Endothelial cell of umbilical vein (primary cell): ENCODE measurements at regions not wholly inside any gene's neighbourhood (a gene's known extent, or its start where the extent isn't known, plus 50 kb on each side); places are given as distances from the start of the nearest gene placed in this dataset.

Source experiments
- BruUV-seq: library from RNA; stranded (reverse); fragments of 400-500 nt; replicated peaks from 2 replicates; lab custom pipeline; 2021; lab: Mats Ljungman, UMichigan
- CTCF ChIA-PET: fragments of 300-600, 350-600 bp; sonication (Branson Sonifier 250); formaldehyde crosslinking; loops from one replicate; lab custom pipeline; 2021; ENCODE audit warnings: antibody characterized with exemption, inconsistent platforms; lab: Charles Lee
- POLR2A ChIA-PET: fragments of 300-600, 350-600 bp; sonication (Branson Sonifier 250); formaldehyde crosslinking; loops from one replicate; lab custom pipeline; 2021; ENCODE audit warnings: antibody characterized with exemption, inconsistent platforms; lab: Charles Lee
- DNase-seq: peaks from one replicate; pipeline ENCODE4 v3.0.0-alpha.2; 2011; ENCODE audit warnings: low read depth, low spot score
- FAIRE-seq: peaks from 2 replicates; lab custom pipeline; 2011; peaks lifted over from hg19 to GRCh38; lab: Jason Lieb, UNC
- H2AFZ ChIP-seq: 2 replicates; pipeline ENCODE4 v1.6.0; 2012; ENCODE audit warnings: low read depth, low read length, control low read depth, inconsistent platforms
- H3K27ac ChIP-seq: 2 replicates; pipeline ENCODE4 v1.5.1; 2011; ENCODE audit warnings: low read depth, mild to moderate bottlenecking, control low read depth, low read length, moderate library complexity; ENCODE audit not compliant: insufficient read depth
- H3K27me3 ChIP-seq, 2 experiments: 2 replicates each; pipeline versions ENCODE4 v1.6.0 to v1.6.1; 2011; ENCODE audit warnings: low read length in 2 of 2, mixed read lengths in 1 of 2; ENCODE audit not compliant: control insufficient read depth in 2 of 2, insufficient read depth in 2 of 2
- H3K36me3 ChIP-seq, 2 experiments: 2 replicates in 1 of 2; 3 replicates in 1 of 2; pipeline ENCODE4 v1.5.1; 2011; ENCODE audit warnings: low read length in 2 of 2, mild to moderate bottlenecking in 1 of 2, moderate library complexity in 1 of 2; ENCODE audit not compliant: control insufficient read depth in 2 of 2, insufficient read depth in 2 of 2; ENCODE audit errors: extremely low read depth in 1 of 2
- H3K4me1 ChIP-seq: 3 replicates; pipeline ENCODE4 v1.5.1; 2011; ENCODE audit warnings: mild to moderate bottlenecking, low read length; ENCODE audit not compliant: control insufficient read depth, insufficient read depth; ENCODE audit errors: extremely low read depth
- H3K4me2 ChIP-seq: 2 replicates; pipeline ENCODE4 v1.6.1; 2011; ENCODE audit warnings: low read length, control low read depth, mixed read lengths; ENCODE audit not compliant: insufficient read depth
- H3K4me3 ChIP-seq, 3 experiments: fragments of 200-600 bp in 1 of 3; sonication (generic), shearing (Covaris generic) in 1 of 3; replicated peaks in 1 of 3; 2 replicates each; pipeline ENCODE4 v1.5.1; 2011 to 2016; ENCODE audit warnings: control low read depth in 3 of 3, low read length in 3 of 3, mild to moderate bottlenecking in 2 of 3, inconsistent platforms in 1 of 3, low read depth in 1 of 3, moderate library complexity in 1 of 3; ENCODE audit not compliant: insufficient read depth in 1 of 3
- H3K79me2 ChIP-seq: 2 replicates; pipeline ENCODE4 v1.6.0; 2012; ENCODE audit warnings: low read length, inconsistent platforms; ENCODE audit not compliant: control insufficient read depth, insufficient read depth
- H3K9ac ChIP-seq: replicated peaks from 2 replicates; pipeline ENCODE3; 2011; ENCODE audit warnings: low read length, control low read depth; ENCODE audit not compliant: insufficient read depth; ENCODE audit errors: extremely low read depth
- H3K9me1 ChIP-seq: replicated peaks from 3 replicates; pipeline ENCODE4 v1.6.0; 2011; ENCODE audit warnings: mild to moderate bottlenecking, low read length; ENCODE audit not compliant: control insufficient read depth, insufficient read depth; ENCODE audit errors: extremely low read depth
- H3K9me3 ChIP-seq: replicated peaks from 2 replicates; pipeline ENCODE4 v1.5.1; 2012; ENCODE audit warnings: low read length, inconsistent platforms; ENCODE audit not compliant: control insufficient read depth, insufficient read depth
- H4K20me1 ChIP-seq: replicated peaks from 2 replicates; pipeline ENCODE3; 2011; ENCODE audit warnings: mild to moderate bottlenecking, low read length; ENCODE audit not compliant: control insufficient read depth, insufficient read depth; ENCODE audit errors: extremely low read depth
- EZH2 ChIP-seq: IDR thresholded peaks from 2 replicates; pipeline ENCODE4 v1.6.1; 2012; ENCODE audit warnings: borderline replicate concordance, low read depth, mild to moderate bottlenecking, moderate library complexity, low read length, inconsistent platforms; ENCODE audit not compliant: severe bottlenecking
- JUN ChIP-seq: IDR thresholded peaks from 2 replicates; pipeline ENCODE4 v1.6.1; 2011; ENCODE audit warnings: borderline replicate concordance, low read depth; ENCODE audit not compliant: insufficient read length, insufficient read depth
- dilution Hi-C: fragments of 300-500 bp; cut with MboI; formaldehyde crosslinking; loops from one replicate; pipeline ENCODE4 v1.15.0; 2019; ENCODE audit warnings: low sequenced_read_pairs; ENCODE audit not compliant: extremely low pct_ligation_motif_present
- intact Hi-C: fragments of 100-400 bp; cut with micrococcal nuclease; formaldehyde crosslinking; loops from one replicate; pipeline ENCODE4 v1.10.0; 2022
- TF ChIP-seq, protein P1 (sequence below), 2 donors: IDR thresholded peaks; 1 replicate in 1 of 2; 2 replicates in 1 of 2; pipeline ENCODE4 v1.5.1; 2011; ENCODE audit warnings: low read length in 2 of 2, mild to moderate bottlenecking in 2 of 2, moderate library complexity in 2 of 2, control low read depth in 1 of 2, inconsistent platforms in 1 of 2, low read depth in 1 of 2; ENCODE audit not compliant: insufficient read depth in 1 of 2; ENCODE audit errors: extremely low read depth in 1 of 2
- TF ChIP-seq, protein P2 (sequence below): IDR thresholded peaks from 2 replicates; pipeline ENCODE4 v1.6.1; 2011; ENCODE audit not compliant: insufficient read depth, insufficient read length

DNA sequence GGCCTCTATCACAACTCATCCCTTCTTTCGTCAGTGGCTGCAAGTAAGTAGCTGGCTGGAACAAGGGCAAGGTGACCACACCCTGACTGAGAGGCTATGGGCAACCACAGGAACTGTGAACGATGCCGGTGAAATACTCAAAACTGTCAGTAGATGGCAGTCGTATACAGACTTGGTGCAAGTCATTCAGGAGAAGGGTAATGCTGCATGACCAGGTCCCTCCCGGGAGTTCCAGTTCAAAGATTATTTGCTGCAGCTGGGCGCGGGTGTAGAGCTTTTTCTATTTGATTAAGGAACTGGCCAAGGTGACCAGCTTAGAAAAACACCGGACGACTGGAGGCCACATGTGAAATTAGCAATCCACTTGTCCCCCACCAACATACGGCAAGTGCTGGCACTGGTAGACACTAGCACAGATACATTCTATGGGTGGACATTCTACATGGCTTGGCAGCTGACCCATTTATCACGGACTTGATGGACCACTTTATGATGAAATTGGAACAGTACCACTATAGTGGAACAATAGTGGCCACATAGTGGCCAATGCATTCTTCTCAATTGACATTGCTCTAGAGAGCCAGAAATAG is 726.6 kb downstream of the TRAM1L1 start:
- Histone ChIP-seq H3K27ac (no peak overlapping the region), H3K27me3 (no peaks in the 10 kb centered on the region), H4K20me1 (no peaks in the 10 kb centered on the region), H3K36me3 (no peaks in the 10 kb centered on the region), H3K9ac (no peak overlapping the region), H3K4me3 (no peak overlapping the region), H3K4me1 (no peaks in the 10 kb centered on the region), H3K9me3 (no peaks in the 10 kb centered on the region), H3K9me1 (no peaks in the 10 kb centered on the region), H3K79me2 (no peaks in the 10 kb centered on the region), H2AFZ (peak overlapping the region; percentile 46), H3K4me2 (no peak overlapping the region)
- dilution Hi-C loops = no loop called here
- POLR2A ChIA-PET = no interaction called here
- DNase-seq (peak; percentile 73), FAIRE-seq (peak; percentile 87)
- no TSS peak for BruUV-seq
- intact Hi-C loops = loop anchor here (1.0 to 10.0 kb wide), 8 partner anchors 178 to 1914 kb away; partner anchors contain the start of gene NDST3
- no peak for TF ChIP-seq EZH2
- TF ChIP-seq, protein P1, sequence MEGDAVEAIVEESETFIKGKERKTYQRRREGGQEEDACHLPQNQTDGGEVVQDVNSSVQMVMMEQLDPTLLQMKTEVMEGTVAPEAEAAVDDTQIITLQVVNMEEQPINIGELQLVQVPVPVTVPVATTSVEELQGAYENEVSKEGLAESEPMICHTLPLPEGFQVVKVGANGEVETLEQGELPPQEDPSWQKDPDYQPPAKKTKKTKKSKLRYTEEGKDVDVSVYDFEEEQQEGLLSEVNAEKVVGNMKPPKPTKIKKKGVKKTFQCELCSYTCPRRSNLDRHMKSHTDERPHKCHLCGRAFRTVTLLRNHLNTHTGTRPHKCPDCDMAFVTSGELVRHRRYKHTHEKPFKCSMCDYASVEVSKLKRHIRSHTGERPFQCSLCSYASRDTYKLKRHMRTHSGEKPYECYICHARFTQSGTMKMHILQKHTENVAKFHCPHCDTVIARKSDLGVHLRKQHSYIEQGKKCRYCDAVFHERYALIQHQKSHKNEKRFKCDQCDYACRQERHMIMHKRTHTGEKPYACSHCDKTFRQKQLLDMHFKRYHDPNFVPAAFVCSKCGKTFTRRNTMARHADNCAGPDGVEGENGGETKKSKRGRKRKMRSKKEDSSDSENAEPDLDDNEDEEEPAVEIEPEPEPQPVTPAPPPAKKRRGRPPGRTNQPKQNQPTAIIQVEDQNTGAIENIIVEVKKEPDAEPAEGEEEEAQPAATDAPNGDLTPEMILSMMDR (IDR thresholded peaks at IDR 0.05; ENCODE audit: extremely low read depth in 1 of 2, insufficient read depth in 1 of 2, low read depth in 1 of 2, low read length in 2 of 2) = peak; percentile 62 to 67
- CTCF ChIA-PET = interaction anchor here (0.6 to 2.9 kb wide), 19 partner anchors 8 to 1994 kb away, joined by 3 to 19 read pairs (median 4); partner anchors contain the start of genes NDST3 and PRSS12

DNA sequence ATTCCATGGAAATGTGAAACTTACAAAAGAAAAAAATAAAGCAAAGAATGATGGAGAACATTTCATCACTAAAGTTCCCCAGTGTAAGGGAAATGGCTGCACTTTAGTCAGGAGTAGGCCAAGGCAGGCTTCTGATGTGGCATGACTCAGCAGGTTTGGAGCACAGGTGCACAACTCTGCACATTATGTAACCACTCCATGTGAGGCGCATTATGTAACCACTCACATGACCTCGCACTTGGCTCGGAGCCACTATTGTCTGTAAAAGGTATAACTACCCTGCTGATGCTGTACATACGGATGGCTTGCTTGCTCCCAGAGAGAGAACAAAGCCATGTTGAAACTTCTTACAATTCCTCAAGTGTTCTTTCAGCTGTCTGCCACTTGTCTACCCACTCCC is 727.6 kb downstream of the TRAM1L1 start:
- dilution Hi-C loops (no loop called here), intact Hi-C loops (loop anchor here (1.0 to 10.0 kb wide), 8 partner anchors 177 to 1915 kb away; partner anchors contain the start of gene NDST3)
- Histone ChIP-seq H3K27ac (no peak overlapping the region), H2AFZ (peak overlapping the region; percentile 46), H3K4me1 (no peaks in the 10 kb centered on the region), H3K36me3 (no peaks in the 10 kb centered on the region), H3K4me3 (no peak overlapping the region), H3K79me2 (no peaks in the 10 kb centered on the region), H3K4me2 (no peak overlapping the region), H3K9me3 (no peaks in the 10 kb centered on the region), H3K27me3 (no peaks in the 10 kb centered on the region), H3K9me1 (no peaks in the 10 kb centered on the region), H3K9ac (no peak overlapping the region), H4K20me1 (no peaks in the 10 kb centered on the region)
- POLR2A ChIA-PET = no interaction called here
- CTCF ChIA-PET = interaction anchor here (2.9 kb wide), 1 partner anchor 178 kb away, joined by 19 read pairs; no protein-coding TSS in a partner anchor
- DNase-seq (peak; percentile 45), FAIRE-seq (peak; percentile 54)
- no TSS peak for BruUV-seq
- TF ChIP-seq JUN = peak; percentile 39
- TF ChIP-seq, protein P2, sequence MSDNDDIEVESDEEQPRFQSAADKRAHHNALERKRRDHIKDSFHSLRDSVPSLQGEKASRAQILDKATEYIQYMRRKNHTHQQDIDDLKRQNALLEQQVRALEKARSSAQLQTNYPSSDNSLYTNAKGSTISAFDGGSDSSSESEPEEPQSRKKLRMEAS = no peak
